ENCODE measurements at regions not wholly inside any gene's neighbourhood (a gene's known extent, or its start where the extent isn't known, plus 50 kb on each side); places are given as distances from the start of the nearest gene placed in this dataset.

- no peaks in the 10 kb centered on the region for H3K36me3 Mint-ChIP-seq
- H3K4me3 Mint-ChIP-seq, result no peak overlapping the region
- no peak overlapping the region for H3K27ac Mint-ChIP-seq
- no peaks in the 10 kb centered on the region for H3K27me3 Mint-ChIP-seq
- H3K9me3 Mint-ChIP-seq, result no peaks in the 10 kb centered on the region
- ATAC-seq, result no peak
- H3K4me1 Mint-ChIP-seq, result peaks cover 1% of the 10 kb centered on the region
These were observed 204.2 kb upstream of the PRPS1L1 start for GRCh38 chr7:18231854-18232253.

- Mint-ChIP-seq H3K27me3 (no peaks in the 10 kb centered on the region), H3K4me3 (no peak overlapping the region), H3K9me3 (no peaks in the 10 kb centered on the region), H3K36me3 (no peaks in the 10 kb centered on the region), H3K27ac (no peak overlapping the region), H3K4me1 (no peaks in the 10 kb centered on the region)
- ATAC-seq, result no peak
These were observed 206.9 kb upstream of the PRPS1L1 start for GRCh38 chr7:18234519-18234918.

DNA sequence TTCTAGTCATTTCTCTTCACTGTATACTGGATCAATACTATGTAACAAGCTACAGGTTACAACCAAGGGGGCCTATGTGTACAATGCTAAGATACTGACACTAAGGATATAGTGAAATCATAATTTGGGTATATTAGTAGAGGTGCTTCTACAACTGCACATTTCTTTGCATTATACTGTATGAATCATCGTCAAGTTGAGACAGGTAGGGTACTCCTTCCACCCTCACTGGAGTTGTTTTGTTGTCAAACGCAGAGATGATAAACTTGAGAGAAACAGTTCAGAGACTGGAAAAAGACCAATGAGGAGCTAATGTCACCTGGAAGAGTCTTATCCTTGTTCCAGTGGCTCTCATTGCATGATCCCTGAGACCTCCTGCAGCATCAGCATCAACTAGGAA, 208.2 kb upstream of the PRPS1L1 start:
- Mint-ChIP-seq H3K4me1 (no peaks in the 10 kb centered on the region), H3K27ac (no peak overlapping the region), H3K4me3 (no peak overlapping the region), H3K36me3 (no peaks in the 10 kb centered on the region), H3K27me3 (no peaks in the 10 kb centered on the region), H3K9me3 (no peaks in the 10 kb centered on the region)
- ATAC-seq, result no peak

GRCh38 chr7:18239212-18239611, 211.6 kb upstream of the PRPS1L1 start:
- Mint-ChIP-seq H3K4me3 (no peak overlapping the region), H3K9me3 (no peaks in the 10 kb centered on the region), H3K36me3 (no peaks in the 10 kb centered on the region), H3K4me1 (no peaks in the 10 kb centered on the region), H3K27me3 (no peaks in the 10 kb centered on the region), H3K27ac (no peak overlapping the region)
- ATAC-seq, result no peak

- Mint-ChIP-seq H3K4me3 (no peak overlapping the region), H3K27ac (no peak overlapping the region), H3K9me3 (peaks cover 7% of the 10 kb centered on the region), H3K4me1 (no peaks in the 10 kb centered on the region), H3K27me3 (peaks cover 11% of the 10 kb centered on the region), H3K36me3 (peaks cover 4% of the 10 kb centered on the region)
- ATAC-seq, result no peak
These were observed 214.0 kb upstream of the PRPS1L1 start for GRCh38 chr7:18241543-18242231.

DNA sequence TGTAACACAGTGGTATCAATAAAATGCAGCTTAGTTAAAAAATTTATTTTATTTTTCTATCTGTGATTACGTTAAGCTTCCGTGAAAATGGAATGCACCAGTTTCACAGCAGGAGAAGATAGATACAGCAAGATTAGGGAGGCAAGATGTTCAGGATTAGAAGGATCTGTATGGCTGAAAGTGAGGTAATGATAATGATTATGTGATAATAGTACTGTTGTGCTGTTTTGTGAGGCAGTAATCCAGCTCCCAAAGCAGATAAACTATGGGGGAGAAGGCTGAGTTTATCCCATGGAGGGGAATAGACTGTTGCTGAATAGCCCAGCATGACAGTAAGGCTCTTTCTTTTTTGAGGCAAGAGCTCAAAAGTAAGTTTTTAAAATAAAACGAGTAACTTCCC, 216.1 kb upstream of the PRPS1L1 start:
- no peak overlapping the region for H3K27ac Mint-ChIP-seq
- H3K27me3 Mint-ChIP-seq, result peaks cover 14% of the 10 kb centered on the region
- ATAC-seq, result no peak
- no peaks in the 10 kb centered on the region for H3K4me1 Mint-ChIP-seq
- H3K36me3 Mint-ChIP-seq, result peaks cover 11% of the 10 kb centered on the region
- peaks cover 14% of the 10 kb centered on the region for H3K9me3 Mint-ChIP-seq
- H3K4me3 Mint-ChIP-seq, result no peak overlapping the region

GRCh38 chr7:18250133-18250532, 222.5 kb upstream of the PRPS1L1 start:
- Mint-ChIP-seq H3K4me3 (no peak overlapping the region), H3K9me3 (peaks cover 23% of the 10 kb centered on the region), H3K27me3 (peaks cover 14% of the 10 kb centered on the region), H3K27ac (no peak overlapping the region), H3K4me1 (no peaks in the 10 kb centered on the region), H3K36me3 (peaks cover 17% of the 10 kb centered on the region)
- no peak for ATAC-seq

GRCh38 chr7:18257711-18258110, 230.1 kb upstream of the PRPS1L1 start:
- no peaks in the 10 kb centered on the region for H3K27me3 Mint-ChIP-seq
- peaks cover 11% of the 10 kb centered on the region for H3K36me3 Mint-ChIP-seq
- ATAC-seq, result no peak
- H3K4me1 Mint-ChIP-seq, result no peaks in the 10 kb centered on the region
- no peak overlapping the region for H3K4me3 Mint-ChIP-seq
- no peak overlapping the region for H3K27ac Mint-ChIP-seq
- peaks cover 14% of the 10 kb centered on the region for H3K9me3 Mint-ChIP-seq

DNA sequence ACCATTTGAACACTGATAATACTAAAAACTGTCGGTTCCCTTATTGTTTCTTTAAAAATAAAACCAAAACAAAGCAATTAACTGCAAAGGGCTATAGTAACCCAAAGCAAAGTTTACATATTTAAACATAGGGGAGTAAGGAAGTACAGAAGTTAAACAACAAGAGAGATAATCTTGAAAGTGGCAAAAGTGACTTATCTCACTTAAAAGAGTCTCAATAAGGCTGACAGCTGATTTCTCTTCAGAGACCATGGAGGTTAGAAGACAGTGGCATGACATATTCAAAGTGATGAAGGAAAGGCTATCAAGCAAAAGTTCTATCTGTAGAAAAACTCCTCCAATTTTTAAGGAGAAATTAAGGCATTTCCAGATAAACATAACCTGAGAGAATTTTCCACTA, 233.5 kb upstream of the HDAC9 start:
- peaks cover 7% of the 10 kb centered on the region for H3K36me3 Mint-ChIP-seq
- no peak for ATAC-seq
- no peak overlapping the region for H3K27ac Mint-ChIP-seq
- no peaks in the 10 kb centered on the region for H3K4me1 Mint-ChIP-seq
- H3K4me3 Mint-ChIP-seq, result no peak overlapping the region
- H3K9me3 Mint-ChIP-seq, result peaks cover 9% of the 10 kb centered on the region
- no peaks in the 10 kb centered on the region for H3K27me3 Mint-ChIP-seq

DNA sequence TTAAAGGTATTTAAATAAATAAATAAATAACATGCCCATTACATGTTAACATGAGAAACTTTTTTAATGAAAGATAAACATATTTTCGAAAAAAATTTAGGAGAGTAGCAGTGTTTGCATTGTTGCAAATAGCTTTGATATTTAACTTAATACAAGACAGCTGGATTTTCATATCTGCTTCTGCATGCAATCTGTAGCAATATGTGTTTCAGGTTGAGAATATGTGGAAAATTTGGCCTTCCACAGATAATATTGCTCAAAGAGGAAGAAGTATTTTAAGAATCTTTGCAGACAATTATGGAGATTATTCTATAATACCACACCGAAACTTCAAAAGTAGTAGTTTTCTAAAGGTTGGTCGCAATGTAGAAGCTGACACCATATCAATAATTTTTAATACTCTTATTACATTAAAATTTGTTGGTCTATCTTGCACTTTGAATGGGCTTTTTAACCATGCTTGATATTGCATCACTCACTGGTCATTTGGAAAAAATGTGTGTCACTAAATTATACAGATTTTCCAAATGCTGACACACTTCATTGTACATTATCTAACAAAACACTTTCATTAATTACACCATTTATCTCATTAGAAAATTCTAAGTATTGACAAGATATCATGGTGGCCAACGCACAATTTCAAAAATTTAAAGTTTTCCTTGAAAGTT, 229.8 kb upstream of the HDAC9 start:
- ATAC-seq, result no peak
- peaks cover 9% of the 10 kb centered on the region for H3K9me3 Mint-ChIP-seq
- H3K27me3 Mint-ChIP-seq, result no peaks in the 10 kb centered on the region
- no peaks in the 10 kb centered on the region for H3K4me1 Mint-ChIP-seq
- no peak overlapping the region for H3K27ac Mint-ChIP-seq
- H3K36me3 Mint-ChIP-seq, result peaks cover 7% of the 10 kb centered on the region
- H3K4me3 Mint-ChIP-seq, result no peak overlapping the region

- Mint-ChIP-seq H3K36me3 (no peaks in the 10 kb centered on the region), H3K9me3 (no peaks in the 10 kb centered on the region), H3K27me3 (no peaks in the 10 kb centered on the region), H3K4me1 (peaks cover 4% of the 10 kb centered on the region), H3K27ac (no peak overlapping the region), H3K4me3 (no peak overlapping the region)
- no peak for ATAC-seq
These were observed 227.0 kb upstream of the HDAC9 start for GRCh38 chr7:18268571-18268970.

GRCh38 chr7:18276380-18276779, 219.2 kb upstream of the HDAC9 start:
- Mint-ChIP-seq H3K9me3 (no peaks in the 10 kb centered on the region), H3K4me1 (peaks cover 9% of the 10 kb centered on the region), H3K27me3 (no peaks in the 10 kb centered on the region), H3K27ac (no peak overlapping the region), H3K36me3 (no peaks in the 10 kb centered on the region), H3K4me3 (no peak overlapping the region)
- ATAC-seq, result no peak

- Mint-ChIP-seq H3K27ac (no peak overlapping the region), H3K4me1 (peaks cover 10% of the 10 kb centered on the region), H3K9me3 (peaks cover 5% of the 10 kb centered on the region), H3K27me3 (no peaks in the 10 kb centered on the region), H3K4me3 (no peak overlapping the region), H3K36me3 (peaks cover 5% of the 10 kb centered on the region)
- ATAC-seq, result no peak
These were observed 217.2 kb upstream of the HDAC9 start for GRCh38 chr7:18278316-18278715.

DNA sequence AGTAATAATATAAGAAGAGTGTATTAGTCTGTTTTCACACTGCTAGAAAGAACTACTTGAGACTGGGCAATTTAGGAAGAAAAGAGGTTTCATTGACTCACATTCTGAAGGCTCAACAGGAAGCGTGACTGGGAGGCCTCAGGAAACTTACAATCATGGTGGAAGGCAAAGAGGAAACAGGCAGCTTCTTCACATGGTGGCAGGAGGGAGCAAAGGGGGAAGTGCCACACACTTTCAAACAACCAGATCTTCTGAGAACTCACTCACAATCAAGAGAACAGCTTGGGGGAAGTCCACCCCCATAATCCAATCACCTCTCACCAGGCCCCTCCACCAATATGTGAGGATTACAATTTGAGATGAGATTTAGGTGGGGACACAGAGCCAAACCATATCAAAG, 212.5 kb upstream of the HDAC9 start:
- no peak for ATAC-seq
- H3K4me3 Mint-ChIP-seq, result no peak overlapping the region
- H3K9me3 Mint-ChIP-seq, result peaks cover 5% of the 10 kb centered on the region
- H3K27ac Mint-ChIP-seq, result no peak overlapping the region
- peaks cover 7% of the 10 kb centered on the region for H3K4me1 Mint-ChIP-seq
- H3K36me3 Mint-ChIP-seq, result peaks cover 5% of the 10 kb centered on the region
- H3K27me3 Mint-ChIP-seq, result no peaks in the 10 kb centered on the region

DNA sequence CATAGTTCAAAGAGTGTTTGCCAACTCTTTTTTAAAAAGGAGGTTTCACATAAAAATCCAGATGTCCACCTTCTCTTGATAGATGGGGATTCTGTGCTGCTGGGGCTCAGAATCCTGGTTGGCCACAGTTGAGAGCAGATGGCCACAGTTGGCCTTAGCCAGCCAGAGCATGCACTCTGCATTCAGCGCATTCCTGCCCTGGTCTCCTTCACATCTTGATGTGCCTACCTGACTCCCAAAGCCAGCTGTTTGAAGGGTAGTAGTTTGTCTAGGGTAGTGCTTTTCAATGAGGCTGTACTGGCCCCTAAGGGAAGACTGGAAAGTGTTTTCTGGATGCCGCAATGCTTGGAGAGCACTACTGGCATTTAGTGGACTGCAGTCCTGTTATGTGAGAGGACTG, 208.1 kb upstream of the HDAC9 start:
- Mint-ChIP-seq H3K9me3 (peaks cover 5% of the 10 kb centered on the region), H3K27ac (no peak overlapping the region), H3K36me3 (peaks cover 5% of the 10 kb centered on the region), H3K27me3 (no peaks in the 10 kb centered on the region), H3K4me3 (no peak overlapping the region), H3K4me1 (peaks cover 33% of the 10 kb centered on the region)
- no peak for ATAC-seq

- Mint-ChIP-seq H3K27me3 (no peaks in the 10 kb centered on the region), H3K27ac (peak overlapping the region; percentile 20), H3K36me3 (no peaks in the 10 kb centered on the region), H3K4me1 (peaks cover 34% of the 10 kb centered on the region), H3K4me3 (no peak overlapping the region), H3K9me3 (no peaks in the 10 kb centered on the region)
- ATAC-seq, result no peak
These were observed 207.1 kb upstream of the HDAC9 start for GRCh38 chr7:18288322-18289037.

Measured in stimulated activated memory B cell treated with anti-CD40 and anti-IgM and Interleukin-4, amounts not matched to agents 10 μg/mL and 1 μg/mL and 100 μg/mL, for 72 hours (primary cell).